ENCODE measurements at regions not wholly inside any gene's neighbourhood (a gene's known extent, or its start where the extent isn't known, plus 50 kb on each side); places are given as distances from the start of the nearest gene placed in this dataset.

DNA sequence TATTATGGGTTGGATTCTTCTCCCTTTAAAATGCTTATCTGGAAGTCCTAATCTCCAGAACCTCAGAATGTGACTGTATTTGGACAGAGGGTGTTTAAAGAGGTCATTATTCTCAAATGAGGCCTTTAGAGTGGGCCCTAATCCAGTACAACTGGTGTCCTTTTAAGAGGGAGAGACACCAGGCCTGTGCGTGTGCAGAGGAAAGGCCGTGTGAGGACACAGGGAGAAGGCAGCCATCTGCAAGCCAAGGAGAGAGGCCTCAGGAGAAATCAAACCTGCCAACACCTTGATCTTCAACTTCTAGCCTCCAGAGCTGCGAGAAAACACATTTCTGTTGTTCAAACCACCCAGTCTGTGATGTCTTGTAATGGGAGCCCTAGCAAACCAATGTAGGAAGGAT is 235.4 kb upstream of the MYO3A start:
- TF ChIP-seq POLR2A (IDR thresholded peaks at IDR 0.05): no peak
- TF ChIP-seq EP300 (IDR thresholded peaks at IDR 0.05): no peak
